Nephron progenitor cell (in vitro differentiated cells): ENCODE measurements at regions not wholly inside any gene's neighbourhood (a gene's known extent, or its start where the extent isn't known, plus 50 kb on each side); places are given as distances from the start of the nearest gene placed in this dataset.

Experiments used
- DNase-seq: peaks from one replicate; pipeline ENCODE4 v3.0.0; 2021
- H3K27ac Mint-ChIP-seq: 2 replicates; pipeline ENCODE4 v1.8.0; 2021; ENCODE audit warnings: mild to moderate bottlenecking, moderate library complexity, mixed read lengths
- H3K27me3 Mint-ChIP-seq: 2 replicates; pipeline ENCODE4 v1.8.0; 2021; ENCODE audit warnings: mild to moderate bottlenecking, low read depth, mixed read lengths; ENCODE audit not compliant: poor library complexity
- H3K36me3 Mint-ChIP-seq: 2 replicates; pipeline ENCODE4 v1.8.0; 2021; ENCODE audit warnings: low read depth, mixed read lengths
- H3K4me1 Mint-ChIP-seq: 2 replicates; pipeline ENCODE4 v1.8.0; 2021; ENCODE audit warnings: mixed read lengths
- H3K4me3 Mint-ChIP-seq: 2 replicates; pipeline ENCODE4 v1.8.0; 2021; ENCODE audit warnings: mild to moderate bottlenecking, moderate library complexity, mixed read lengths
- H3K9me3 Mint-ChIP-seq: 2 replicates; pipeline ENCODE4 v1.8.0; 2021; ENCODE audit warnings: mild to moderate bottlenecking, moderate library complexity, mixed read lengths
- CTCF ChIP-seq: fragments of 200-600 bp; sonication (generic); IDR thresholded peaks from 2 replicates; pipeline ENCODE4 v1.5.0; 2021; ENCODE audit warnings: antibody characterized with exemption

GRCh38 chr2:181394741-181395437 is 62.3 kb upstream of the ITGA4 start:
- no peaks in the 10 kb centered on the region for H3K27me3 Mint-ChIP-seq
- no peak overlapping the region for H3K4me3 Mint-ChIP-seq
- peaks cover 21% of the 10 kb centered on the region for H3K4me1 Mint-ChIP-seq
- no peaks in the 10 kb centered on the region for H3K9me3 Mint-ChIP-seq
- TF ChIP-seq CTCF: no peak
- no peak for DNase-seq
- H3K27ac Mint-ChIP-seq: no peak overlapping the region
- H3K36me3 Mint-ChIP-seq: no peaks in the 10 kb centered on the region

GRCh38 chr2:181395851-181396250 is 61.3 kb upstream of the ITGA4 start:
- no peak overlapping the region for H3K4me3 Mint-ChIP-seq
- no peak for TF ChIP-seq CTCF
- H3K4me1 Mint-ChIP-seq: peaks cover 21% of the 10 kb centered on the region
- H3K9me3 Mint-ChIP-seq: no peaks in the 10 kb centered on the region
- no peak for DNase-seq
- no peaks in the 10 kb centered on the region for H3K27me3 Mint-ChIP-seq
- H3K36me3 Mint-ChIP-seq: no peaks in the 10 kb centered on the region
- H3K27ac Mint-ChIP-seq: no peak overlapping the region

- Mint-ChIP-seq H3K4me3 (no peak overlapping the region), H3K27me3 (no peaks in the 10 kb centered on the region), H3K36me3 (no peaks in the 10 kb centered on the region), H3K4me1 (peaks cover 21% of the 10 kb centered on the region), H3K27ac (no peak overlapping the region), H3K9me3 (no peaks in the 10 kb centered on the region)
- TF ChIP-seq CTCF: no peak
- DNase-seq: no peak
These were observed 60.7 kb upstream of the ITGA4 start for GRCh38 chr2:181396256-181397123.

GRCh38 chr2:181397331-181397730 is 59.9 kb upstream of the ITGA4 start:
- no peak for DNase-seq
- Mint-ChIP-seq H3K27ac (no peak overlapping the region), H3K36me3 (no peaks in the 10 kb centered on the region), H3K4me3 (no peak overlapping the region), H3K27me3 (peaks cover 3% of the 10 kb centered on the region), H3K4me1 (peaks cover 21% of the 10 kb centered on the region), H3K9me3 (no peaks in the 10 kb centered on the region)
- TF ChIP-seq CTCF: no peak

- no peaks in the 10 kb centered on the region for H3K9me3 Mint-ChIP-seq
- no peak for DNase-seq
- H3K27ac Mint-ChIP-seq: no peak overlapping the region
- peaks cover 21% of the 10 kb centered on the region for H3K4me1 Mint-ChIP-seq
- TF ChIP-seq CTCF: no peak
- peaks cover 3% of the 10 kb centered on the region for H3K27me3 Mint-ChIP-seq
- H3K36me3 Mint-ChIP-seq: no peaks in the 10 kb centered on the region
- no peak overlapping the region for H3K4me3 Mint-ChIP-seq
These were observed 59.2 kb upstream of the ITGA4 start for GRCh38 chr2:181398000-181398399.
